CD8-positive, alpha-beta memory T cell (primary cell): ENCODE measurements at regions not wholly inside any gene's neighbourhood (a gene's known extent, or its start where the extent isn't known, plus 50 kb on each side); places are given as distances from the start of the nearest gene placed in this dataset.
A peak's percentile ranks its signal among the peaks of the same experiment; 100 is the strongest.

Experiments used
- CTCF ChIA-PET: fragments of 350-600 bp; sonication (Branson Sonifier 250); formaldehyde crosslinking; loops from one replicate; lab custom pipeline; 2021; ENCODE audit warnings: antibody characterized with exemption; lab: Charles Lee
- POLR2A ChIA-PET: fragments of 350-600 bp; sonication (Branson Sonifier 250); formaldehyde crosslinking; loops from one replicate; lab custom pipeline; 2021; ENCODE audit warnings: antibody characterized with exemption; lab: Charles Lee
- DNase-seq, 5 donors: peaks; one replicate each; pipeline versions ENCODE4 v3.0.0 to v3.0.0-alpha.2; 2020 to 2022; ENCODE audit warnings: mixed read lengths in 1 of 5
- H3K27ac ChIP-seq: one replicate; pipeline ENCODE4 v1.7.0; 2013; ENCODE audit warnings: low read depth, mild to moderate bottlenecking, low read length, moderate library complexity
- H3K27me3 ChIP-seq: 2 replicates; pipeline ENCODE4 v1.7.0; 2013; ENCODE audit warnings: low read length, mild to moderate bottlenecking; ENCODE audit not compliant: insufficient read depth, poor library complexity, severe bottlenecking
- H3K36me3 ChIP-seq: 2 replicates; pipeline ENCODE4 v1.7.0; 2013; ENCODE audit warnings: mild to moderate bottlenecking, low read length, moderate library complexity; ENCODE audit not compliant: insufficient read depth
- H3K4me1 ChIP-seq: 2 replicates; pipeline ENCODE4 v1.7.0; 2013; ENCODE audit warnings: mild to moderate bottlenecking, low read length, moderate library complexity; ENCODE audit not compliant: insufficient read depth
- H3K4me3 ChIP-seq: 2 replicates; pipeline ENCODE4 v1.7.0; 2013; ENCODE audit warnings: mild to moderate bottlenecking, low read length
- H3K9me3 ChIP-seq: 2 replicates; pipeline ENCODE4 v1.7.0; 2013; ENCODE audit warnings: mild to moderate bottlenecking, low read length
- H3K27ac Mint-ChIP-seq, 8 donors: one replicate each; pipeline ENCODE4 v1.8.0; 2020 to 2021; ENCODE audit warnings: mixed read lengths in 8 of 8, mild to moderate bottlenecking in 6 of 8, inconsistent platforms in 3 of 8, moderate library complexity in 3 of 8
- H3K27me3 Mint-ChIP-seq, 2 donors: one replicate each; pipeline ENCODE4 v1.8.0; 2020 to 2021; ENCODE audit warnings: mixed read lengths in 2 of 2, mild to moderate bottlenecking in 1 of 2, moderate library complexity in 1 of 2
- H3K36me3 Mint-ChIP-seq, 3 donors: one replicate each; pipeline ENCODE4 v1.8.0; 2020 to 2021; ENCODE audit warnings: mixed read lengths in 3 of 3, inconsistent platforms in 1 of 3, mild to moderate bottlenecking in 1 of 3
- H3K4me1 Mint-ChIP-seq, 3 donors: one replicate each; pipeline ENCODE4 v1.8.0; 2020 to 2021; ENCODE audit warnings: mixed read lengths in 3 of 3, inconsistent platforms in 1 of 3, mild to moderate bottlenecking in 1 of 3
- H3K4me3 Mint-ChIP-seq, 7 donors: one replicate each; pipeline ENCODE4 v1.8.0; 2020 to 2021; ENCODE audit warnings: mixed read lengths in 7 of 7, mild to moderate bottlenecking in 6 of 7, moderate library complexity in 4 of 7, inconsistent platforms in 2 of 7
- H3K9me3 Mint-ChIP-seq, 5 donors: one replicate each; pipeline ENCODE4 v1.8.0; 2020 to 2022; ENCODE audit warnings: mixed read lengths in 5 of 5, mild to moderate bottlenecking in 3 of 5, moderate library complexity in 2 of 5, inconsistent platforms in 1 of 5

DNA sequence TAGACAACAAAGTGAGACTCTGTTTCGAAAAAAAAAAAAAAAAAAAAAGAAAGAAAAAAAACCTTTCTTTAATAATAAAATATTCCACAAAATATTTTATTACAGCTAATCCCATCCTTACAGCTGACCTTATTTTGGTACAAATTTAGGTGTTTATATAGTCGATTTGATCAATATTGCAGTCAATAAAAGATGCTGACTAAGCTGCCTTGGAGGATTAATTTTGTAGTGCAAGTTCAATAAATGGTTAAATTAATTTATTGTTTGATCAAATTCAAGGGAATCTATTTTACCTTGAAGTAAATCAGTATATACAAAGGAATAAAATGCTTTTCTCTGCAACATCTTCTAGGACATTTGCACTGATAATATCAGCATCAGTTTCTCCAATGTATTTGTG lies 1764.3 kb downstream of the NCAM2 start:
- DNase-seq, result no peak

GRCh38 chr21:22763442-22763841 lies 1765.2 kb downstream of the NCAM2 start:
- ChIA-PET POLR2A (no interaction called here), CTCF (no interaction called here)
- H3K36me3 ChIP-seq, result no peaks in the 10 kb centered on the region
- no peaks in the 10 kb centered on the region for H3K27me3 ChIP-seq
- Mint-ChIP-seq H3K4me1 (no peaks in the 10 kb centered on the region), H3K9me3 (peaks cover 0 to 23% (median 2%) of the 10 kb centered on the region in 5 donors), H3K36me3 (no peaks in the 10 kb centered on the region), H3K27ac (no peak overlapping the region), H3K27me3 (no peaks in the 10 kb centered on the region), H3K4me3 (no peak overlapping the region)
- H3K4me1 ChIP-seq, result no peaks in the 10 kb centered on the region
- no peak for DNase-seq
- H3K4me3 ChIP-seq, result no peak overlapping the region
- H3K27ac ChIP-seq, result no peak overlapping the region
- no peaks in the 10 kb centered on the region for H3K9me3 ChIP-seq

More for the DNA sequence above, 1764.3 kb downstream of the NCAM2 start:
- Mint-ChIP-seq H3K27me3 (no peaks in the 10 kb centered on the region), H3K4me1 (no peaks in the 10 kb centered on the region), H3K36me3 (no peaks in the 10 kb centered on the region), H3K4me3 (no peak overlapping the region), H3K27ac (no peak overlapping the region), H3K9me3 (peaks cover 0 to 20% (median 5%) of the 10 kb centered on the region in 5 donors)
- no peaks in the 10 kb centered on the region for H3K4me1 ChIP-seq
- no peaks in the 10 kb centered on the region for H3K36me3 ChIP-seq
- no peaks in the 10 kb centered on the region for H3K27me3 ChIP-seq
- H3K4me3 ChIP-seq, result no peak overlapping the region
- CTCF ChIA-PET, result no interaction called here
- H3K9me3 ChIP-seq, result no peaks in the 10 kb centered on the region
- no peak overlapping the region for H3K27ac ChIP-seq
- POLR2A ChIA-PET, result no interaction called here

- H3K4me3 Mint-ChIP-seq, result no peak overlapping the region
- no peaks in the 10 kb centered on the region for H3K4me1 Mint-ChIP-seq
- peaks cover 0 to 23% (median 2%) of the 10 kb centered on the region in 5 donors for H3K9me3 Mint-ChIP-seq
- H3K27ac Mint-ChIP-seq, result no peak overlapping the region
- Histone ChIP-seq H3K27me3 (no peaks in the 10 kb centered on the region), H3K27ac (no peak overlapping the region), H3K36me3 (no peaks in the 10 kb centered on the region), H3K4me1 (no peaks in the 10 kb centered on the region), H3K9me3 (no peaks in the 10 kb centered on the region), H3K4me3 (no peak overlapping the region)
- no peaks in the 10 kb centered on the region for H3K36me3 Mint-ChIP-seq
- ChIA-PET POLR2A (no interaction called here), CTCF (no interaction called here)
- no peaks in the 10 kb centered on the region for H3K27me3 Mint-ChIP-seq
- DNase-seq, result no peak
These were observed 1766.0 kb downstream of the NCAM2 start for GRCh38 chr21:22764222-22764621.

- Histone ChIP-seq H3K36me3 (no peaks in the 10 kb centered on the region), H3K27ac (no peak overlapping the region), H3K4me1 (no peaks in the 10 kb centered on the region), H3K9me3 (no peaks in the 10 kb centered on the region), H3K27me3 (no peaks in the 10 kb centered on the region), H3K4me3 (no peak overlapping the region)
- Mint-ChIP-seq H3K36me3 (no peaks in the 10 kb centered on the region), H3K4me1 (no peaks in the 10 kb centered on the region), H3K9me3 (peaks cover 0 to 1% (median 0%) of the 10 kb centered on the region in 5 donors), H3K27me3 (no peaks in the 10 kb centered on the region), H3K27ac (no peak overlapping the region), H3K4me3 (no peak overlapping the region)
- DNase-seq, result no peak
- CTCF ChIA-PET, result no interaction called here
- POLR2A ChIA-PET, result no interaction called here
These were observed 1793.2 kb downstream of the NCAM2 start for GRCh38 chr21:22791376-22791775.

DNA sequence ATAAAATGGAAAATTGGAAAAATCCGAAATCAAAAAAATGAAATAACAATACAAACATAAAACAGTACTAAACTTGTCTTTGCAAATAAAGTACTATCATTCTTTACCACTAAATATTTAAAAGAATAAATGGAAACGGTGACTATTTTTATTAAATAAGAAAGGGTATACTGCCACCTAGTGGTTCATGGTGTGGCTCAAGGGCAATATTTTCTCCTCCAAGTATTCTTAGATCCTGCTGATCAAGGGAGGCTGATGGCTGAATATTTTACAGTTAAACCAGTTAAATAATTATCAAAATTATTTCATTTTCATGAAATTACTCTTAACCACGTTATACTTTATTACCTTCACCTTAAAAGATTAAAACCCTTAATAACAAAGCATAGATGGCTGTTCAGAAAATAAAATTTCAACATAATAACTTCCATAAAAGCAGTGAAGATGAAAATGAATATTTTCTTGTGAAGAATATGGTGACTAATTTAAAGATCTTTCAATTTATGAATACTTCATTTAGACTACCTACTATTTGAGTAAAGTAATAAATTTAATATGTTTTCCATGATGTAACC lies 1793.9 kb downstream of the NCAM2 start:
- Histone ChIP-seq H3K36me3 (no peaks in the 10 kb centered on the region), H3K9me3 (no peaks in the 10 kb centered on the region), H3K27ac (no peak overlapping the region), H3K4me3 (no peak overlapping the region), H3K27me3 (no peaks in the 10 kb centered on the region), H3K4me1 (no peaks in the 10 kb centered on the region)
- no peaks in the 10 kb centered on the region for H3K4me1 Mint-ChIP-seq
- no peaks in the 10 kb centered on the region for H3K27me3 Mint-ChIP-seq
- no peaks in the 10 kb centered on the region for H3K36me3 Mint-ChIP-seq
- no peak overlapping the region for H3K27ac Mint-ChIP-seq
- H3K9me3 Mint-ChIP-seq, result peaks cover 0 to 1% (median 0%) of the 10 kb centered on the region in 5 donors
- POLR2A ChIA-PET, result no interaction called here
- DNase-seq, result peak in 1 of 5 donors; percentile 18
- H3K4me3 Mint-ChIP-seq, result no peak overlapping the region
- CTCF ChIA-PET, result no interaction called here

GRCh38 chr21:22795091-22795490 lies 1796.9 kb downstream of the NCAM2 start:
- Histone ChIP-seq H3K27ac (no peak overlapping the region), H3K4me3 (no peak overlapping the region), H3K36me3 (no peaks in the 10 kb centered on the region), H3K4me1 (no peaks in the 10 kb centered on the region), H3K27me3 (no peaks in the 10 kb centered on the region), H3K9me3 (no peaks in the 10 kb centered on the region)
- POLR2A ChIA-PET, result no interaction called here
- Mint-ChIP-seq H3K27ac (no peak overlapping the region), H3K4me3 (no peak overlapping the region), H3K36me3 (no peaks in the 10 kb centered on the region), H3K4me1 (no peaks in the 10 kb centered on the region), H3K27me3 (no peaks in the 10 kb centered on the region), H3K9me3 (peaks cover 0 to 3% (median 1%) of the 10 kb centered on the region in 5 donors)
- CTCF ChIA-PET, result no interaction called here
- no peak for DNase-seq

- H3K27ac ChIP-seq, result no peak overlapping the region
- Mint-ChIP-seq H3K27me3 (no peaks in the 10 kb centered on the region), H3K36me3 (no peaks in the 10 kb centered on the region), H3K9me3 (peaks cover 0 to 3% (median 1%) of the 10 kb centered on the region in 5 donors), H3K27ac (no peak overlapping the region), H3K4me3 (no peak overlapping the region), H3K4me1 (no peaks in the 10 kb centered on the region)
- CTCF ChIA-PET, result no interaction called here
- H3K4me3 ChIP-seq, result no peak overlapping the region
- H3K27me3 ChIP-seq, result no peaks in the 10 kb centered on the region
- no peaks in the 10 kb centered on the region for H3K4me1 ChIP-seq
- DNase-seq, result no peak
- POLR2A ChIA-PET, result no interaction called here
- no peaks in the 10 kb centered on the region for H3K36me3 ChIP-seq
- no peaks in the 10 kb centered on the region for H3K9me3 ChIP-seq
These were observed 1797.4 kb downstream of the NCAM2 start for GRCh38 chr21:22795644-22796043.

DNA sequence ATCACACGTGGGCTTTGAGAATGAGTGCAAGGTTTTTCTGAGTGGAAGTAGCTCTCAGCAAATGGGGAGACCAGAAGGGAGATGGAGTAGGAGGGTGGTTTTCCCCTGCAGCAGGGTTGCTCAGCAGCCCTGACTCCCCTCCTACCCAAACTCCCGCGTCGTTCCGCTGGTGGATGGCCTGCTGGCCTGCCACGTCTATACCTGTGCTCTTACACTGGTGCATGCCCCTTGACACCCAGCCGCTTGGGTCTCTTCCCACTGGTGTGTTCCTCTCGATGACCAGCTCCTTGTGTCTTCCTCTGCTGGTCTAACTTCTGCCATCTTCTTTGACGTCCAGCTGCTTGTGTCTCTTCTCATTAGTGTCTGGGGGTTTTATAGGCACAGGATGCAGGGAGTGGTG lies 1797.9 kb downstream of the NCAM2 start:
- Histone ChIP-seq H3K4me1 (no peaks in the 10 kb centered on the region), H3K27me3 (no peaks in the 10 kb centered on the region), H3K4me3 (no peak overlapping the region), H3K9me3 (no peaks in the 10 kb centered on the region), H3K27ac (no peak overlapping the region), H3K36me3 (no peaks in the 10 kb centered on the region)
- no peaks in the 10 kb centered on the region for H3K4me1 Mint-ChIP-seq
- POLR2A ChIA-PET, result no interaction called here
- H3K9me3 Mint-ChIP-seq, result peaks cover 0 to 3% (median 1%) of the 10 kb centered on the region in 5 donors
- H3K36me3 Mint-ChIP-seq, result no peaks in the 10 kb centered on the region
- H3K4me3 Mint-ChIP-seq, result no peak overlapping the region
- DNase-seq, result no peak
- H3K27ac Mint-ChIP-seq, result peak overlapping the region in 1 of 8 donors; percentile 51
- CTCF ChIA-PET, result no interaction called here
- no peaks in the 10 kb centered on the region for H3K27me3 Mint-ChIP-seq
